HEK293 (cell line): ENCODE measurements at regions not wholly inside any gene's neighbourhood (a gene's known extent, or its start where the extent isn't known, plus 50 kb on each side); places are given as distances from the start of the nearest gene placed in this dataset.

ENCODE experiments used
- ZNF155 ChIP-seq: fragments of 450-650 bp; formaldehyde crosslinking; IDR thresholded peaks from 2 replicates; pipeline ENCODE4 v1.5.1; 2016; ENCODE audit warnings: missing biosample characterization, missing genetic modification characterization
- ZSCAN30 ChIP-seq: fragments of 450-650 bp; IDR thresholded peaks from 2 replicates; pipeline ENCODE4 v1.5.1; 2018; ENCODE audit warnings: missing biosample characterization, mild to moderate bottlenecking, missing genetic modification characterization, moderate library complexity
- TF ChIP-seq, protein P1 (sequence below): fragments of 450-650 bp; formaldehyde crosslinking; IDR thresholded peaks from 2 replicates; pipeline ENCODE4 v1.5.1; 2016; ENCODE audit warnings: missing biosample characterization, missing genetic modification characterization

DNA sequence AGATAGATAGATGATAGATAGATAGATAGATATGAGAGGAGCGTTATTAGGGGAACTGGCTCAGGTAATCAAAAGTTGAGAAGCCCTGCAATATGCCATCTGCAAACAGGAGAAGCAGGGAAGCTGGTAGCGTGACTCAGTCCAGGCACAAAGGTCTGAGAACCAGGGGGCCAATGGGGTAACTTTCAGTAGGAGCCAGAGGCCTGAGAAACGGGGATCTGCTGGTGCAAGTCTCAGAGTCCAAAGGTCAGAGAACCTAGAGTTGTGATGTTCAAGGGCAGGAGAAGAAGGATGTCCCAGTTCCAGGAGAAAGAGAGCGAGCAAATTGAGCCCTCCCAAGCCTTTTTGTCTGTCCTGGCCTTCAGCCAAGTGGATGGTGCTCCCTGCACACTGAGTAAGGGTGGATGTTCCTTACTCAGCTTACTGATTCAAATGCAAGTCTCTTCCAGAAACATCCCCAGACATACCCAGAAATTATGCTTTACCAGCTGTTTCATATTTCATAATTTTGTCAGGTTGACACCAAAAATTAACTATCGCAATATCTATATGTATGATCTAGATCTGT is 52.5 kb upstream of the SLC22A11 start:
- TF ChIP-seq ZSCAN30 (tag by site-specific recombination) (no peak), ZNF155 (tag by site-specific recombination) (no peak)
- TF ChIP-seq, protein P1, sequence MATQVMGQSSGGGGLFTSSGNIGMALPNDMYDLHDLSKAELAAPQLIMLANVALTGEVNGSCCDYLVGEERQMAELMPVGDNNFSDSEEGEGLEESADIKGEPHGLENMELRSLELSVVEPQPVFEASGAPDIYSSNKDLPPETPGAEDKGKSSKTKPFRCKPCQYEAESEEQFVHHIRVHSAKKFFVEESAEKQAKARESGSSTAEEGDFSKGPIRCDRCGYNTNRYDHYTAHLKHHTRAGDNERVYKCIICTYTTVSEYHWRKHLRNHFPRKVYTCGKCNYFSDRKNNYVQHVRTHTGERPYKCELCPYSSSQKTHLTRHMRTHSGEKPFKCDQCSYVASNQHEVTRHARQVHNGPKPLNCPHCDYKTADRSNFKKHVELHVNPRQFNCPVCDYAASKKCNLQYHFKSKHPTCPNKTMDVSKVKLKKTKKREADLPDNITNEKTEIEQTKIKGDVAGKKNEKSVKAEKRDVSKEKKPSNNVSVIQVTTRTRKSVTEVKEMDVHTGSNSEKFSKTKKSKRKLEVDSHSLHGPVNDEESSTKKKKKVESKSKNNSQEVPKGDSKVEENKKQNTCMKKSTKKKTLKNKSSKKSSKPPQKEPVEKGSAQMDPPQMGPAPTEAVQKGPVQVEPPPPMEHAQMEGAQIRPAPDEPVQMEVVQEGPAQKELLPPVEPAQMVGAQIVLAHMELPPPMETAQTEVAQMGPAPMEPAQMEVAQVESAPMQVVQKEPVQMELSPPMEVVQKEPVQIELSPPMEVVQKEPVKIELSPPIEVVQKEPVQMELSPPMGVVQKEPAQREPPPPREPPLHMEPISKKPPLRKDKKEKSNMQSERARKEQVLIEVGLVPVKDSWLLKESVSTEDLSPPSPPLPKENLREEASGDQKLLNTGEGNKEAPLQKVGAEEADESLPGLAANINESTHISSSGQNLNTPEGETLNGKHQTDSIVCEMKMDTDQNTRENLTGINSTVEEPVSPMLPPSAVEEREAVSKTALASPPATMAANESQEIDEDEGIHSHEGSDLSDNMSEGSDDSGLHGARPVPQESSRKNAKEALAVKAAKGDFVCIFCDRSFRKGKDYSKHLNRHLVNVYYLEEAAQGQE (tag by site-specific recombination), result no peak
